Nephron (organoid): ENCODE measurements at regions not wholly inside any gene's neighbourhood (a gene's known extent, or its start where the extent isn't known, plus 50 kb on each side); places are given as distances from the start of the nearest gene placed in this dataset.

Experiments used
- H3K27ac Mint-ChIP-seq, 3 experiments: 2 replicates each; pipeline ENCODE4 v1.8.0; 2020; ENCODE audit warnings: mixed read lengths in 3 of 3, mild to moderate bottlenecking in 2 of 3, moderate library complexity in 1 of 3
- H3K27me3 Mint-ChIP-seq: 2 replicates; pipeline ENCODE4 v1.8.0; 2021; ENCODE audit warnings: low read depth, mild to moderate bottlenecking, moderate library complexity, mixed read lengths
- H3K36me3 Mint-ChIP-seq: 2 replicates; pipeline ENCODE4 v1.8.0; 2020; ENCODE audit warnings: low read depth, mixed read lengths
- H3K4me1 Mint-ChIP-seq: 2 replicates; pipeline ENCODE4 v1.8.0; 2020; ENCODE audit warnings: mixed read lengths
- H3K4me3 Mint-ChIP-seq, 3 experiments: 2 replicates each; pipeline ENCODE4 v1.8.0; 2020; ENCODE audit warnings: mild to moderate bottlenecking in 3 of 3, mixed read lengths in 3 of 3, moderate library complexity in 2 of 3
- H3K9me3 Mint-ChIP-seq: 2 replicates; pipeline ENCODE4 v1.8.0; 2020; ENCODE audit warnings: mixed read lengths
- TF ChIP-seq, protein P1 (sequence below), 3 experiments: fragments of 200-600 bp; sonication (generic); IDR thresholded peaks; one replicate each; pipeline ENCODE4 v1.5.0; 2021; ENCODE audit warnings: antibody characterized with exemption in 3 of 3; ENCODE audit not compliant: unreplicated experiment in 3 of 3

DNA sequence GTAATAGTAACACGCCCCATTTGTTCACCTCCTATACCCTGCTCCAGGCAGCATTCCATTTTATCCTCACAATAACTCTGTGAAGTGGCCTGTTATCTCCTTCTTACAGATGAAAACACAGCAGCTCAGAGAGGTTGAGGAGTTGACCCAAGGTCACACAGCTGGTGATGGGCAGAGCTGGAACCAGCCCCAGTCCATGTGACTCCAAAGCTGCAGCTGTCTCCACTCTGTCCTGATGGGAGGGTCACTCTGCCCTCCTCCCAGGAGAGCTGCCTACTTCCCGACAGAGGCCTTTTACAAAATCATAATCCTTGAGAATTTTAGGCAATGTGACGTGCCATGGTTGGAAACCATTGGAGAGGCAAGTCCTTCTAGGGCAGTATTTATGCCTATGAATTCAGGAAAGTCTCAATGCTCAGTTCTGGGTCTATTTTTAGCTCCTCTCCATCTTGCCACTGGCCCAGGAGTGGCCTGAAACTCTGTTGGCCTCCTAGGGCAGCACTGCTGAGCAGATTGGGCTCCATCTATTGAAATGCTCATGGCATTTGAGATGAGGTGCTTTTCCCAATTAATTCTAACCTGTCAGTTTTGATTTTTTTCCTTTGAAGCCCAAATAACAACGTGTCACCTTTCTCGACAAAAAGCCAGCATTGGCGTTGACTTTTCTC, 50.1 kb upstream of the KCNK12 start:
- Mint-ChIP-seq H3K27me3 (peaks cover 19% of the 10 kb centered on the region), H3K4me1 (peaks cover 8% of the 10 kb centered on the region), H3K27ac (no peak overlapping the region), H3K36me3 (no peaks in the 10 kb centered on the region), H3K4me3 (no peak overlapping the region), H3K9me3 (no peaks in the 10 kb centered on the region)
- TF ChIP-seq, protein P1, sequence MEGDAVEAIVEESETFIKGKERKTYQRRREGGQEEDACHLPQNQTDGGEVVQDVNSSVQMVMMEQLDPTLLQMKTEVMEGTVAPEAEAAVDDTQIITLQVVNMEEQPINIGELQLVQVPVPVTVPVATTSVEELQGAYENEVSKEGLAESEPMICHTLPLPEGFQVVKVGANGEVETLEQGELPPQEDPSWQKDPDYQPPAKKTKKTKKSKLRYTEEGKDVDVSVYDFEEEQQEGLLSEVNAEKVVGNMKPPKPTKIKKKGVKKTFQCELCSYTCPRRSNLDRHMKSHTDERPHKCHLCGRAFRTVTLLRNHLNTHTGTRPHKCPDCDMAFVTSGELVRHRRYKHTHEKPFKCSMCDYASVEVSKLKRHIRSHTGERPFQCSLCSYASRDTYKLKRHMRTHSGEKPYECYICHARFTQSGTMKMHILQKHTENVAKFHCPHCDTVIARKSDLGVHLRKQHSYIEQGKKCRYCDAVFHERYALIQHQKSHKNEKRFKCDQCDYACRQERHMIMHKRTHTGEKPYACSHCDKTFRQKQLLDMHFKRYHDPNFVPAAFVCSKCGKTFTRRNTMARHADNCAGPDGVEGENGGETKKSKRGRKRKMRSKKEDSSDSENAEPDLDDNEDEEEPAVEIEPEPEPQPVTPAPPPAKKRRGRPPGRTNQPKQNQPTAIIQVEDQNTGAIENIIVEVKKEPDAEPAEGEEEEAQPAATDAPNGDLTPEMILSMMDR (IDR thresholded peaks at IDR 0.05; ENCODE audit: unreplicated experiment in 3 of 3): no peak
